Inferior parietal cortex (tissue), 1 donor: ENCODE measurements at regions not wholly inside any gene's neighbourhood (a gene's known extent, or its start where the extent isn't known, plus 50 kb on each side); places are given as distances from the start of the nearest gene placed in this dataset.

ENCODE experiments used
- DNase-seq: peaks from one replicate; pipeline ENCODE4 v3.0.0-alpha.2; 2016; ENCODE audit errors: extremely low spot score

GRCh38 chr12:4857472-4858291 lies 52.0 kb upstream of the KCNA1 start:
- DNase-seq = peak; percentile 89

GRCh38 chr12:4858386-4858785 lies 51.3 kb upstream of the KCNA1 start:
- peak; percentile 40 for DNase-seq

GRCh38 chr12:4859478-4860210 lies 50.1 kb upstream of the KCNA1 start:
- no peak for DNase-seq
